ENCODE measurements at regions not wholly inside any gene's neighbourhood (a gene's known extent, or its start where the extent isn't known, plus 50 kb on each side); places are given as distances from the start of the nearest gene placed in this dataset.

DNA sequence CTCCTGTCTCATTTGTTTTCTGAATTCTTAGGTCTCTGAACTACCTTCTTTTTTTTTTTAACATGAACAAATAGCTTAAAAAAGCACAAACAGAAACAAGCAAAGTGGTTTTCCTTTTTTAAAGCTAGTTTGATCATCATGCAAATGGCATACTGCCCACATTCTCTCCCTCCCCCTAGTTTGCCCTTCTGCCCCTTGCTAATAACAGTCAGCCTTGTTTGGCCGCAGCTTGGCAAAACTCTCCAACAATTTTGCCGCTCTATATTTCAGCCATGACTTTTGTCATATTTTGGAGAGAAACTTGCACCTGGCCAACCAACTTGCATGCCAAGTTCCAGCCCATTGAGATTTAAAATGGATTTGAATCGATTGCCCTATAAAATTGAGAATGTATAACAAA, 666.0 kb upstream of the NR2F2 start:
- Histone ChIP-seq H3K9me3 (ENCODE audit: low read length) (peaks cover 21% of the 10 kb centered on the region), H4K20me1 (ENCODE audit: insufficient read depth, low read depth, low read length) (no peaks in the 10 kb centered on the region), H3K27ac (ENCODE audit: low read length) (no peak overlapping the region), H3K27me3 (ENCODE audit: low read length) (no peaks in the 10 kb centered on the region), H3K79me2 (ENCODE audit: low read length) (no peaks in the 10 kb centered on the region), H3K4me2 (ENCODE audit: low read depth, low read length, poor library complexity, severe bottlenecking) (no peak overlapping the region), H2AFZ (ENCODE audit: low read length) (no peak overlapping the region), H3K9me2 (replicated peaks; ENCODE audit: insufficient read depth, low read length) (no peaks in the 10 kb centered on the region), H3K4me3 (ENCODE audit: low read length) (no peak overlapping the region), H3K4me1 (ENCODE audit: low read length) (no peaks in the 10 kb centered on the region), H3K9ac (ENCODE audit: low read length) (no peak overlapping the region), H3K36me3 (ENCODE audit: insufficient read depth, low read length) (no peaks in the 10 kb centered on the region)
- no peak for DNase-seq

DNA sequence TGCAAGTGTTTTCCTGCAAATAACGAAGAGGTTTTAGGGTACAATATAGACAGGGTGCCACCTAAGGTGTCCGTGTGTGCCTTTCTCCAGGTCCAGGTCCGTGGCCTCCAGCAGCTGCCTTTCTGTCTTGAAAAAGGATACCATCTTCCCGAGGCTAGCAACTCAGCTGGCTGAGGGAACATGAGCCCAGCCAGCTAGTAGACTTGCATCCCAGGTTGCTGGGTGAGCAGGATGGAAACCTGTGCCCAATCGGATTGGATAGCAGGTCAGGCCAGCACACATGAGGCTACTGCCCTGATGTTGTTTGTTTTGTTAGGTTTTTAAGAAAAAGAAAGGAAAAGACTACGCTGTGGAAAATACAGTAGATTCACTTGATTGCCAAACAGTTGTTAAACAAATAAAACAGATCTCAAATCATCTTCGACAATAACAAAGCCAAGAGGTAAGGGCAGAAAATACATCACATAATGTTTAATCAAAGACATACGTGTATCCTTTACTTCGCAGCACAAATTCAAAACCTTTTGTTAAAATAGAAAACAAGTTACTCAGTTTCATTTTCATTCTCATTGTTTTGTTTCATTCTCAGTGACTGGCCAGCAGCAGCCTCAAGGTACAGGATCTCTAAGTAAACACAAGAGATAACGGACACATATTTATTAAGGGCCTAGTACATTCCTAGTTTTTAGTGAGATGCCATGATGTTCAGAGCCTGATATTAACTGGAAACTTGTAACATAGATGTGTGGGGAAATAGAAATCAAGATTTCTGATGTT, 661.2 kb upstream of the NR2F2 start:
- Histone ChIP-seq H3K9ac (ENCODE audit: low read length) (no peak overlapping the region), H4K20me1 (ENCODE audit: insufficient read depth, low read depth, low read length) (no peaks in the 10 kb centered on the region), H2AFZ (ENCODE audit: low read length) (no peak overlapping the region), H3K4me2 (ENCODE audit: low read depth, low read length, poor library complexity, severe bottlenecking) (no peak overlapping the region), H3K9me3 (ENCODE audit: low read length) (peaks cover 17% of the 10 kb centered on the region), H3K79me2 (ENCODE audit: low read length) (no peaks in the 10 kb centered on the region), H3K27me3 (ENCODE audit: low read length) (no peaks in the 10 kb centered on the region), H3K4me1 (ENCODE audit: low read length) (no peaks in the 10 kb centered on the region), H3K36me3 (ENCODE audit: insufficient read depth, low read length) (no peaks in the 10 kb centered on the region), H3K4me3 (ENCODE audit: low read length) (no peak overlapping the region), H3K27ac (ENCODE audit: low read length) (no peak overlapping the region), H3K9me2 (replicated peaks; ENCODE audit: insufficient read depth, low read length) (no peaks in the 10 kb centered on the region)
- DNase-seq: no peak

DNA sequence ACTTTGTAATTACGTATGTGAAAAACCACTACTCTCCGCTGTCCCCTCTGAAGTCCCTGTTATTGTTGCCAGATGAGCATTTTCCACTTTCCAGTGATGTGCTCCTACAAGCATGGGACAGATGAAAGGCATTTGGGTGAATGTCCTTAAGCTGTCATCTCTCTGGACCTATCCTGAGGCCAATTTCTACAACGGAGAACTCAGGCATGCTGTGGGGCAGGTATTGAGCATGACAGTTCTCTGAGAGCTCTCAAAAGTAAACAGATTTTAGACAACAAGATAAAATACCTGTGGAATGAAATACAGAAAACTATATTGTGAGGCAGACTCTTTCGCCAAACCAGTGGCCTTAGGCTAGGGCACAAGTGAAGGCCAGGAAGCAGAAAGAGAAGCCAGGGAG, 656.5 kb upstream of the NR2F2 start:
- H3K9me2 ChIP-seq (replicated peaks; ENCODE audit: insufficient read depth, low read length): no peaks in the 10 kb centered on the region
- H3K27ac ChIP-seq (ENCODE audit: low read length): no peak overlapping the region
- H4K20me1 ChIP-seq (ENCODE audit: insufficient read depth, low read depth, low read length): no peaks in the 10 kb centered on the region
- H3K4me3 ChIP-seq (ENCODE audit: low read length): no peak overlapping the region
- DNase-seq: no peak
- H3K9ac ChIP-seq (ENCODE audit: low read length): no peak overlapping the region
- H3K4me1 ChIP-seq (ENCODE audit: low read length): no peaks in the 10 kb centered on the region
- no peak overlapping the region for H2AFZ ChIP-seq (ENCODE audit: low read length)
- H3K79me2 ChIP-seq (ENCODE audit: low read length): no peaks in the 10 kb centered on the region
- H3K36me3 ChIP-seq (ENCODE audit: insufficient read depth, low read length): no peaks in the 10 kb centered on the region
- H3K4me2 ChIP-seq (ENCODE audit: low read depth, low read length, poor library complexity, severe bottlenecking): no peak overlapping the region
- no peaks in the 10 kb centered on the region for H3K27me3 ChIP-seq (ENCODE audit: low read length)
- peaks cover 22% of the 10 kb centered on the region for H3K9me3 ChIP-seq (ENCODE audit: low read length)

DNA sequence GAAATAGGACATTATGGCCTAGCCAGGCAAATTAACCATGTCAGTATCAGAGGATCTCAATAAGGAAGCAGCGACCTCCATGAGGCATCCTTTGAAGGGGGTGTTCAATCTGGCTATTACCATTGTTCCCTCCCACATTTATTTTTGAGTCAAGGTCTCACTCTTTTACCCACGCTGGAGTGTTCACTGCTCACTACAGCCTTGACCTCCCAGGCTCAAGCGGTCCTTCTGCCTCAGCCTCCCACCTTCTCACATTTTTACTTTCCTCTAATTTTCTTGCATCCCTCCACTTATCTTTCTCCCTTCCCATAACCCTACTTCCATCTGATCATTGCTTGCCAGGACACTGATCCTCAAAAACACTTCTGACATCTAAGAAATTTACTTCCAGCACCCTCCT, 654.0 kb upstream of the NR2F2 start:
- Histone ChIP-seq H3K9me3 (ENCODE audit: low read length) (peaks cover 26% of the 10 kb centered on the region), H3K27me3 (ENCODE audit: low read length) (no peaks in the 10 kb centered on the region), H2AFZ (ENCODE audit: low read length) (no peak overlapping the region), H3K9me2 (replicated peaks; ENCODE audit: insufficient read depth, low read length) (no peaks in the 10 kb centered on the region), H3K4me2 (ENCODE audit: low read depth, low read length, poor library complexity, severe bottlenecking) (no peak overlapping the region), H3K4me3 (ENCODE audit: low read length) (no peak overlapping the region), H3K9ac (ENCODE audit: low read length) (no peak overlapping the region), H4K20me1 (ENCODE audit: insufficient read depth, low read depth, low read length) (no peaks in the 10 kb centered on the region), H3K4me1 (ENCODE audit: low read length) (no peaks in the 10 kb centered on the region), H3K36me3 (ENCODE audit: insufficient read depth, low read length) (no peaks in the 10 kb centered on the region), H3K27ac (ENCODE audit: low read length) (no peak overlapping the region), H3K79me2 (ENCODE audit: low read length) (no peaks in the 10 kb centered on the region)
- no peak for DNase-seq

DNA sequence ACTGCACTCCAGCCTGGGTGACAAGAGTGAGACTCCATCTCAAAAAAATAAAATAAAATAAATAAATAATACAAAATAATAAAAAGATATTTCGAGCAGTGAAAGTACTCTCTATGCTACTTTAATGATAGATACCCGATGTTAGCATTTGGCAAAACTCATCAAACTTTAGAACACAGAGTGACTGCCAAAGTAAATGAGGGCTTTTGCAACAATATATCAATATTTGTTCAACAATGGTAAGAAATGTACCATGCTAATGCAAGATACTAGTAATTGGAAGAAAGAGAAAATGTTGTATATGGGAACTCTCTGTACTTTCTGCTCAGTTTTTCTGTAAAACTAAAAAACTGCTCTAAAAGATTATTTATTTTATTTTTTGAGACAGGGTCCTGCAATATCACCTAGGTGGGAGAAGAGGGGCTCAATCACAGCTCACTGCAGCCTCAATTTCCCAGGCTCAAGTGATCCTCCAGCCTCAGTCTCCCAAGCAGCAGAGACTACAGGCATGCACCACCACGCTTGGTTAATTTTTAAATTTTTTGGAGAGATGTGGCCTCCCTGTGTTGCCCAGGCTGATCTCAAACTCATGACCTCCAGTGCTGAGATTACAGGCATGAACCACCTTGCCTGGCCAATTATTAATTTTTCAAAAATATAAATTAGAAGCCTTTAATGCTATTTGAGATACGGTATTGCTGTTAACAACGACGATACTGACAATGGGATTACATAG, 650.5 kb upstream of the NR2F2 start:
- Histone ChIP-seq H3K4me3 (ENCODE audit: low read length) (no peak overlapping the region), H3K4me2 (ENCODE audit: low read depth, low read length, poor library complexity, severe bottlenecking) (no peak overlapping the region), H4K20me1 (ENCODE audit: insufficient read depth, low read depth, low read length) (no peaks in the 10 kb centered on the region), H3K9me2 (replicated peaks; ENCODE audit: insufficient read depth, low read length) (no peaks in the 10 kb centered on the region), H3K4me1 (ENCODE audit: low read length) (no peaks in the 10 kb centered on the region), H3K9me3 (ENCODE audit: low read length) (peaks cover 26% of the 10 kb centered on the region), H3K27me3 (ENCODE audit: low read length) (no peaks in the 10 kb centered on the region), H3K36me3 (ENCODE audit: insufficient read depth, low read length) (no peaks in the 10 kb centered on the region), H3K79me2 (ENCODE audit: low read length) (no peaks in the 10 kb centered on the region), H2AFZ (ENCODE audit: low read length) (no peak overlapping the region), H3K9ac (ENCODE audit: low read length) (no peak overlapping the region), H3K27ac (ENCODE audit: low read length) (no peak overlapping the region)
- no peak for DNase-seq

DNA sequence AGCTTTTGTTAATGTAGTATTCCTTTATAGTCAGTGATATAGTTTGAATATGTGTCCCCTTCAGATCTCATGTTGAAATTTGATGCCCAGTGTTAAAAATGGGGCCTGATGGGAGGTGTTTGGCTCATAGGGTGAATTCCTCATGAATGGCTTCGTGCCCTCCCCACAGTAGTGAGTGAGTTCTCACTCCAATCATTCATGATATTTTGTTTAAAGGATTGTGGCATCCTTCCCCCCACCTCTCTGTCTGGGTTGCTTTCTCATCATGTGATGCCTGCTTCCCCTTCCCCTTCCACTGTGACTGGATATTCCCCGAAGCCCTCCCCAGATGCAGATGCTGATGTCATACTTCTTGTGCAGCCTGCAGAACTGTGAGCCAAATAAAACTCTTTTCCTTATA, 649.8 kb upstream of the NR2F2 start:
- no peak overlapping the region for H3K4me3 ChIP-seq (ENCODE audit: low read length)
- H3K4me2 ChIP-seq (ENCODE audit: low read depth, low read length, poor library complexity, severe bottlenecking): no peak overlapping the region
- peaks cover 28% of the 10 kb centered on the region for H3K9me3 ChIP-seq (ENCODE audit: low read length)
- H3K27ac ChIP-seq (ENCODE audit: low read length): no peak overlapping the region
- no peaks in the 10 kb centered on the region for H3K79me2 ChIP-seq (ENCODE audit: low read length)
- H3K9ac ChIP-seq (ENCODE audit: low read length): no peak overlapping the region
- no peaks in the 10 kb centered on the region for H3K9me2 ChIP-seq (replicated peaks; ENCODE audit: insufficient read depth, low read length)
- H3K27me3 ChIP-seq (ENCODE audit: low read length): no peaks in the 10 kb centered on the region
- no peak for DNase-seq
- H3K4me1 ChIP-seq (ENCODE audit: low read length): no peaks in the 10 kb centered on the region
- no peak overlapping the region for H2AFZ ChIP-seq (ENCODE audit: low read length)
- no peaks in the 10 kb centered on the region for H4K20me1 ChIP-seq (ENCODE audit: insufficient read depth, low read depth, low read length)
- H3K36me3 ChIP-seq (ENCODE audit: insufficient read depth, low read length): no peaks in the 10 kb centered on the region

DNA sequence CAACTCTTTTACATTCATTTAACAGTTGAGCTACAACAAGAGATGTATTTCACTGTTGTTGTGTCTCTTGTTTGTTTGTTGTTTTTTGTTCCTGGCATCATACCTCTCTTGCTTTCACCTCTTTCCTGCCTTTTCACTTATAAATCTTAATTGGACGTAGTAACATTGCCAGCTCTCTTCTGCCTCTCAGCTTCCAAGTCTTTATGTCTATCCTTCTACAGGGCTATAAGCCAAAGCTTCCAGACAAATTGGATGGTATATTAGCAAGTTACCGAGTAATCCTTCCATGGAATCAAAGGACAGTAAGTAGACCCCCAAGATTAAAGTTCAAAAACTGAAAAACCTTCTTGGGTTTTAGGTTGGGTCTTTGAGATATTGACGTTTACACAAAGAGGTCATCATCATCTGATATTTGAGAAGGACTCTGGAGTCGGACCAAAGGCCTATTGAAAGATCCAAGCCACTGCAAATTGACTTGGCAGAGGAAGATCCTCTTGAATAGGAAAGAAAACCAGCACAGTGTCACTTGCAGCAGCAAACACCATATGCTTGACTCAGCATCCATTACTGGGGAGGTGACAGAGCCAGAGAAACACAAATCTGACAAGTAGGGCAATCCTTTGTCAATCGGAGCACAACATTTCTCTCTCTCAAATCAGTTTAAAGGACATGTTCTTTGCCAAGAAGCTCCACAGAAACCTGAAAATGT, 648.5 kb upstream of the NR2F2 start:
- no peaks in the 10 kb centered on the region for H3K79me2 ChIP-seq (ENCODE audit: low read length)
- H3K27me3 ChIP-seq (ENCODE audit: low read length): no peaks in the 10 kb centered on the region
- no peak overlapping the region for H3K27ac ChIP-seq (ENCODE audit: low read length)
- no peaks in the 10 kb centered on the region; the same call in 1 of the 2 replicates for H3K9me2 ChIP-seq (replicated peaks; ENCODE audit: insufficient read depth, low read length)
- H2AFZ ChIP-seq (ENCODE audit: low read length): no peak overlapping the region
- DNase-seq: no peak
- no peaks in the 10 kb centered on the region for H4K20me1 ChIP-seq (ENCODE audit: insufficient read depth, low read depth, low read length)
- no peak overlapping the region for H3K4me2 ChIP-seq (ENCODE audit: low read depth, low read length, poor library complexity, severe bottlenecking)
- H3K4me1 ChIP-seq (ENCODE audit: low read length): no peaks in the 10 kb centered on the region
- H3K9ac ChIP-seq (ENCODE audit: low read length): no peak overlapping the region
- no peaks in the 10 kb centered on the region for H3K36me3 ChIP-seq (ENCODE audit: insufficient read depth, low read length)
- no peak overlapping the region for H3K4me3 ChIP-seq (ENCODE audit: low read length)
- peaks cover 26% of the 10 kb centered on the region for H3K9me3 ChIP-seq (ENCODE audit: low read length)

DNA sequence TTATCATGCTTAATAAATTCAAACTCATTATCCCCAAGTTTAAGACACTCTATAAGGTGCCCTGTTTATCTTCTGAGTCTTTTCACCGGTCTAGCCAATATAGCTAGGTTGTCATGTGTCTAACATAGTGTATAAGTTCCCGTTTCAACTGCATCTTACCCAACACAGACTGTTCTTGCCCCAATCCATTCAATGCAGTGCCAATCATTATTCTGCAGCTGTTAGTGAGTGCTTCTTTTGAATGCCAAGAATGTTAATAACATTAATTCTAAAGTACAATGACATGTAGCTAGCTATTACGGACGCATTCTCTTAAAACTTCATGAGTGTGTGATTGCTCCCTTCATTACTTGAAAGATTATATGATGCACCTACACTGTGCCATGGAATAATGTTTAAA, 646.4 kb upstream of the NR2F2 start:
- no peaks in the 10 kb centered on the region for H3K79me2 ChIP-seq (ENCODE audit: low read length)
- no peaks in the 10 kb centered on the region; the same call in 1 of the 2 replicates for H3K9me2 ChIP-seq (replicated peaks; ENCODE audit: insufficient read depth, low read length)
- no peak overlapping the region for H3K9ac ChIP-seq (ENCODE audit: low read length)
- no peaks in the 10 kb centered on the region for H3K36me3 ChIP-seq (ENCODE audit: insufficient read depth, low read length)
- no peak overlapping the region for H2AFZ ChIP-seq (ENCODE audit: low read length)
- H3K4me1 ChIP-seq (ENCODE audit: low read length): no peaks in the 10 kb centered on the region
- no peak overlapping the region for H3K27ac ChIP-seq (ENCODE audit: low read length)
- H4K20me1 ChIP-seq (ENCODE audit: insufficient read depth, low read depth, low read length): no peaks in the 10 kb centered on the region
- DNase-seq: no peak
- H3K4me2 ChIP-seq (ENCODE audit: low read depth, low read length, poor library complexity, severe bottlenecking): no peak overlapping the region
- no peak overlapping the region for H3K4me3 ChIP-seq (ENCODE audit: low read length)
- H3K27me3 ChIP-seq (ENCODE audit: low read length): no peaks in the 10 kb centered on the region
- H3K9me3 ChIP-seq (ENCODE audit: low read length): peaks cover 29% of the 10 kb centered on the region

Measured in Karpas-422 (cell line).